Bronchial epithelial cell (primary cell): ENCODE measurements at regions not wholly inside any gene's neighbourhood (a gene's known extent, or its start where the extent isn't known, plus 50 kb on each side); places are given as distances from the start of the nearest gene placed in this dataset.
"Not testable (repeated sequence)": the region's sequence is repeated elsewhere in the genome, so short reads cannot be mapped to it uniquely, and the experiment has no call there.

Experiments
- DNase-seq: peaks from one replicate; pipeline ENCODE4 v3.0.0-alpha.2; 2010; ENCODE audit warnings: low read depth
- FAIRE-seq: peaks from 2 replicates; lab custom pipeline; 2011; peaks lifted over from hg19 to GRCh38; lab: Jason Lieb, UNC
- H3K27me3 ChIP-seq: 2 replicates; pipeline ENCODE4 v1.5.1; 2011; ENCODE audit warnings: low read length; ENCODE audit not compliant: control insufficient read depth, insufficient read depth
- H3K36me3 ChIP-seq: 2 replicates; pipeline ENCODE4 v1.5.1; 2011; ENCODE audit warnings: low read length; ENCODE audit not compliant: control insufficient read depth, insufficient read depth
- H3K4me3 ChIP-seq: 2 replicates; pipeline ENCODE4 v1.5.1; 2011; ENCODE audit warnings: mild to moderate bottlenecking, low read depth, low read length, control low read depth
- TF ChIP-seq, protein P1 (sequence below): IDR thresholded peaks from 2 replicates; pipeline ENCODE4 v1.5.1; 2011; ENCODE audit warnings: mild to moderate bottlenecking, moderate library complexity, low read length, control low read depth, inconsistent platforms; ENCODE audit not compliant: insufficient read depth, severe bottlenecking

DNA sequence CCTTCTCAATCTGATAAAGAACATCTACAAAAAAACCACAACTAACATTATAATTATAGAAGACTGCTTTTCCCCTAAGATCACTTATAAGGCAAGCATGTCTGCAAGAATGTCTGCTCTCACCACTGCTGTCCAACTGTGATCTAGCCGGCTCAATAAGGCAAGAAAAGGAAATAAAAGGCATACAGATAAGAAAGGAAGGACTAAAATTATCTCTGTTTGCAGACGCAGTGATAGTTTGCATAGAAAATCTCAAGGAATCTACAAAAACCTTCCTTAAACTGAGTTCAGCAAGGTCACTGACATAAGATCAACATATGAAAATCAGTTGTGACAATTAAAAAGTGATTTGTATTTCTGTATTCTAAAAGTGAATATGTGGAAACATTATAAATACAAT, 138.0 kb upstream of the EGLN3 start:
- FAIRE-seq (no peak), DNase-seq (no peak)
- Histone ChIP-seq H3K36me3 (no peaks in the 10 kb centered on the region), H3K27me3 (no peaks in the 10 kb centered on the region), H3K4me3 (no peak overlapping the region)
- TF ChIP-seq, protein P1, sequence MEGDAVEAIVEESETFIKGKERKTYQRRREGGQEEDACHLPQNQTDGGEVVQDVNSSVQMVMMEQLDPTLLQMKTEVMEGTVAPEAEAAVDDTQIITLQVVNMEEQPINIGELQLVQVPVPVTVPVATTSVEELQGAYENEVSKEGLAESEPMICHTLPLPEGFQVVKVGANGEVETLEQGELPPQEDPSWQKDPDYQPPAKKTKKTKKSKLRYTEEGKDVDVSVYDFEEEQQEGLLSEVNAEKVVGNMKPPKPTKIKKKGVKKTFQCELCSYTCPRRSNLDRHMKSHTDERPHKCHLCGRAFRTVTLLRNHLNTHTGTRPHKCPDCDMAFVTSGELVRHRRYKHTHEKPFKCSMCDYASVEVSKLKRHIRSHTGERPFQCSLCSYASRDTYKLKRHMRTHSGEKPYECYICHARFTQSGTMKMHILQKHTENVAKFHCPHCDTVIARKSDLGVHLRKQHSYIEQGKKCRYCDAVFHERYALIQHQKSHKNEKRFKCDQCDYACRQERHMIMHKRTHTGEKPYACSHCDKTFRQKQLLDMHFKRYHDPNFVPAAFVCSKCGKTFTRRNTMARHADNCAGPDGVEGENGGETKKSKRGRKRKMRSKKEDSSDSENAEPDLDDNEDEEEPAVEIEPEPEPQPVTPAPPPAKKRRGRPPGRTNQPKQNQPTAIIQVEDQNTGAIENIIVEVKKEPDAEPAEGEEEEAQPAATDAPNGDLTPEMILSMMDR = no peak

DNA sequence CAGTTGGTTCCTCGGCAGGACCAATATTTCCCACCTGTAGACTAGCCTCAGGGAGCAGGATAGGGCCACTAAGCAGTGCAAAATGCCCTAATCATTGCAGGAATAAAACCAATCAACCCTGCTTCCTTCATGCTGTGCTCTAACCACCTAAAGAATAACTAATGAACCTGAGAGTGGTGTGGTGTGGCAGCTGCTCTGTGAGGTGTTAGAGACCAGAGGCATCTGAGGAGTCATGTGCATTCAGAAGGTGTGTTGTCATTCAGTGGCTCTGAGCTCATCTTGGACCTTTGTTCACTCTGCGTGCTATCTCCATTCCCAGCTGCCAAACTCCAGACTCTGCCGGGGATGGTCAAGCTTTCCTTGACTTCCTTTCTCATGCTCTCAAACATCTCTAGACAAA, 136.7 kb upstream of the EGLN3 start:
- H3K4me3 ChIP-seq = no peak overlapping the region
- TF ChIP-seq, protein P1 = no peak
- H3K36me3 ChIP-seq = no peaks in the 10 kb centered on the region
- H3K27me3 ChIP-seq = no peaks in the 10 kb centered on the region
- FAIRE-seq (no peak), DNase-seq (no peak)

DNA sequence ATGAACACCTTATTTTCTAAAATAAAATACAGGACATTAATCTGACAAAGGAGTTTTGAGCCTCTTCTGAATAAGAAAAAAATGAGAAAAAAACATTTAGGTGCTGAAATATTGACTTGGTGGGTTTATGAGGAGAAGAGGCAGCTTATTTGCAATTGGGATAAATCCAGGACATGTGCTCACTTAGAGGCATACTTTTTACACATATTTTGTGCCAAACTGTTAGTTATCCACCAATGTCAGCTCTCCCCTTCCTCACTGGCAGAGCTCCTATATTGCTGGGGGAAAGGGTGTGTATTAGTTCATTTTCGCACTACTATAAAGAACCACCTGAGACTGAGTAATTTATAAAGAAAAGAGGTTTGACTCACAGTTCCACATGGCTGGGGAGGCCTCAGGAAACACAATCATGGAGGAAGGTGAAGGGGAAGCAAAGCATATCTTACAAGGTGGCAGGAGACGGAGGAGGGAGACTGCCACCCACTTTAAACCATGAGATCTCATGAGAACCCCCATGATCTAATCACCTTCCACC, 135.4 kb upstream of the EGLN3 start:
- no peaks in the 10 kb centered on the region for H3K27me3 ChIP-seq
- FAIRE-seq (no peak), DNase-seq (no peak)
- H3K36me3 ChIP-seq = no peaks in the 10 kb centered on the region
- TF ChIP-seq, protein P1 = no peak
- no peak overlapping the region for H3K4me3 ChIP-seq

DNA sequence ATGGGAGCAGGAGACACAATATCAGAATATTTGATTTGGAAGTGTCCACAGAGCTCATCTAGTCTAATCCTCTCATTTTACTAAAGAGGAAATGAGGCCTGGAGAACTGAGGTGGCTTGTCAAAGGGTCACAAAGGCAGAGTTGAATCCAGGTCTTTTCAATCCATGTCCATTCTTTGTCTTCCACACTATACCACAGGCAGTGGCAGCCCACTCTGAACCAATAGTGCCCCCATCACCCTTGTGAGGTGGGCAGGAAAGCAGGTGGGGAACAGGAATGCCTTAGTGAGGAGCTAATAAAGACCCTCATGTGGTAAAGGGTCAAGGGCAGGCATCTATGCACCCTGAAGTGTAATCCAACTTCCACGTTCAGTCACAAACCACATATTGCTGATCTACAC, 134.8 kb upstream of the EGLN3 start:
- no peak for DNase-seq
- Histone ChIP-seq H3K27me3 (no peaks in the 10 kb centered on the region), H3K4me3 (no peak overlapping the region), H3K36me3 (no peaks in the 10 kb centered on the region)
- FAIRE-seq = no peak
- TF ChIP-seq, protein P1 = no peak

DNA sequence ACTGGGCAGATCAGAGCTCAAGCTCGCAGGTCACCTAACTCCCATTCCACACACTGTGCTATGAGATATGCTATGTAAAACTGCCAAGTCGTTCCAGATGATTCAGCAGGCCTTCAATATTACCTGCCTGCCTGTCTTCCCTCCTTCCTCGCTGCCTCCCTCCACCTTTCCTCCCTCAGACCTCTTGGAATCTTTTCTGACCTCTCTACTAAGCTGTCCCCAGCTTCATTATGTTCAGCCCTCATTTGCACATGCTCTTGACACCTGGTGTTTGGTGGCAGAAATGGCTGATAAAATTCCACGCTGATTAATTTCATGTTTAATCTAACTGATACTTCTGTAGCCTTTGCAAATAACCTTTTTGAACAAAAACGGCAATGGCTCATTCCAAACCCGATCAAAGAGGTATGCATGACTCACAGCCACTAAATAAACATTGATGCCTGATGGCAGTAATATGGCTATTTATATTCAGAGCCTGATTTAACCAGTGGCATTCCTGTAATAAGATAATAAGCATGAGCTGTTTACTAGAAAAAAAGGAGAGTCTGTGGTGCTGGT, 130.8 kb upstream of the EGLN3 start:
- DNase-seq = peak; percentile 90
- TF ChIP-seq, protein P1 = no peak
- no peaks in the 10 kb centered on the region for H3K27me3 ChIP-seq
- no peak overlapping the region for H3K4me3 ChIP-seq
- FAIRE-seq = peak; percentile 43
- H3K36me3 ChIP-seq = no peaks in the 10 kb centered on the region

DNA sequence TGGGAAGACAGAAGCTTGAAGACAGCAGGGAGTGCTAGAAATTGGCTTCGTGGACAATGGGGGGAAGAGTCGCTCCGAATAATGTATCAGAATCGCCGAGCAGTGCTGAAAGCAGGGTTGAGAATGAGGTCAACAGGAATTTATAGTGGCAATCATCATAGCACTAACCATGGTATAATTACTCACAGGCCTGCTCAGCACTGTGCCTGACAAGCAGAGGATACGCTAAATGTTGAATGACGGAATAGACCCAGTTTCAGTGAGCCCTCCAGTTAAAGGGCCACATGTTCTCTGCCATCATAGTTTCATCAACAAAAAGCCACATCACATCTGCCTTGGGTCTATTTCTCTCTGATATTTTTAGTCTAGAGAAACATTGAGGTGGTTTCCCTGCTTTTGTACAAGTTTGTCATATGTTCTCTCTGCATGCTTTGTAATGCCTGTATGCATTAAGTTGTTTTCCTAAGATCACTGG, 130.3 kb upstream of the EGLN3 start:
- FAIRE-seq (no peak), DNase-seq (peak; percentile 35)
- H3K36me3 ChIP-seq = no peaks in the 10 kb centered on the region
- TF ChIP-seq, protein P1 = no peak
- no peaks in the 10 kb centered on the region for H3K27me3 ChIP-seq
- no peak overlapping the region for H3K4me3 ChIP-seq

DNA sequence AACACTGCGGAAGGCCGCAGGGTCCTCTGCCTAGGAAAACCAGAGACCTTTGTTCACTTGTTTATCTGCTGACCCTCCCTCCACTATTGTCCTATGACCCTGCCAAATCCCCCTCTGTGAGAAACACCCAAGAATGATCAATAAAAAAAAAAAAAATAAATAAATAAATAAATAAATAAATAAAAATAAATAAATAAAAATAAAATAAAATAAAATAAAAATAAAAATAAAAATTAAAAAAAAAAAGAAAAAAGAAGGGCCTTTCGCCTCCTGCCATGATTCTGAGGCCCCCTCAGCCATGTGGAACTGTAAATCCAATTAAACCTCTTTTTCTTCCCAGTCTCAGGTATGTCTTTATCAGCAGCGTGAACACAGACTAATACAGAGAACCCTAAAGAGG, 128.8 kb upstream of the EGLN3 start:
- not testable (repeated sequence) for H3K27me3 ChIP-seq, DNase-seq, H3K36me3 ChIP-seq, FAIRE-seq, H3K4me3 ChIP-seq
